ENCODE measurements at regions not wholly inside any gene's neighbourhood (a gene's known extent, or its start where the extent isn't known, plus 50 kb on each side); places are given as distances from the start of the nearest gene placed in this dataset.

DNA sequence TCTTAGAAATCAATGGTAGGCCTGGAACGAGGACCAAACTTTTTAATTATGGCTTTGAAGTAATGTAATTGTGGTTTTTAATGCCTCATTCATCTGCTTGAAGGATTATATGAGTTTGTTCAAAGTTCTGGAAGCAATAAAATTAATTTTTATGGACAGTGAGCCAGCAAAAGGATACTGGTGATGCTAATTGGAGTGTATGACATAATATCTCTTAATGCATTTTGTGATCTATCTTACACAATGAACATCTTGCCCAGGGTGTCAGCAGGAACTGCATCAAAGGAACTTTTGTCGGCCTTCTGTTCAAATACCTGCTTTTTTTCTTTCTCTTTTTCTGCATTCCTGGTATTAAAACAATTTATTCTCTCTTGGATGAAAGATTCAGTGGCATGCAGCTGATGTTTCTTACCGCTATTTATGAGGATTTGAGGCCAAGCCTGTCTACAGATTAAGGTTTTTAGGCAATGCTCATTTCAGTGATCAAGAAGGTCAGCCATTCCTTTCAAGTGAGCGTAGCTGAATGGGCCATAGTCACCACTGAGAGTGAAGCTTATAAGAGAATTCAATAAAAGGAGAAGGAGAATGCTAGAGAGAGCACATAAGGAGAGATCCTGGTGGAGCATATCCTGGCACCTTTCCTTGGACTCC is 974.8 kb downstream of the SORCS3 start:
- no peak for DNase-seq (ENCODE audit: extremely low spot score)
- CTCF ChIA-PET = no interaction called here
- TF ChIP-seq ZNF384 (IDR thresholded peaks at IDR 0.05) (no peak), FOXK2 (IDR thresholded peaks at IDR 0.05) (no peak), SP1 (IDR thresholded peaks at IDR 0.05) (no peak), FOXM1 (IDR thresholded peaks at IDR 0.05; ENCODE audit: borderline replicate concordance) (no peak), NFRKB (IDR thresholded peaks at IDR 0.05) (no peak), HDGF (IDR thresholded peaks at IDR 0.05; ENCODE audit: borderline replicate concordance) (no peak), FOXA1 (IDR thresholded peaks at IDR 0.05) (no peak), LEF1 (IDR thresholded peaks at IDR 0.05; ENCODE audit: borderline replicate concordance) (no peak), BHLHE40 (IDR thresholded peaks at IDR 0.05; ENCODE audit: borderline replicate concordance) (no peak), L3MBTL2 (conservative IDR thresholded peaks at IDR 0.05) (no peak)
- POLR2A ChIA-PET = no interaction called here

DNA sequence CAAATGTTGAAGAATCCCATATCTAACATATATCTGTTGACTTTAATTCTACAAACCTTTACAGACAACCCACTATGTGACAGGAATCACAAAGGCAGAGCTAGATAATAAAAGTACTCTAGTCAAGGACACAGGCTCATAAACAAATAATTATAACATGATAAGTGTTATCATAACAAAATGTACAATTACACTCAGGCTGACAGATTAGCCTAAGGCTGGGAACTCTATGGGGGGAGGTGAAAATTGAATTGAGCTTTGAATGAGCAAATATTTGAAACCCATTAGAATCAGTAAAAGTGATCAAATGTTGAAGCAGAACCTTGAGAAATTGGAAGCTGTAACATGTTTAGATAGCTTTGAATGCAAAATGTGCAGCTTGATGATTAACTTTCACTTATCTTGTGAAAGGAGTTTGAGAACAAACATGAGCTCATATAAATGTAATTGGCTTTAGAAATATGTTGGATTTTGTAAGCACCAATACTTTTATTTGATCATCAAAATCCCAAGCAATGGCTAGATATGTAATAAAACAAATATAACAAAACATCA is 970.2 kb downstream of the SORCS3 start:
- ChIA-PET POLR2A (no interaction called here), CTCF (no interaction called here)
- DNase-seq (ENCODE audit: extremely low spot score) = no peak
- TF ChIP-seq FOXA1 (IDR thresholded peaks at IDR 0.05) = no peak
- no peak for TF ChIP-seq SP1 (IDR thresholded peaks at IDR 0.05)
- no peak for TF ChIP-seq SUZ12 (IDR thresholded peaks at IDR 0.05)
- no peak for TF ChIP-seq BHLHE40 (IDR thresholded peaks at IDR 0.05; ENCODE audit: borderline replicate concordance)
- TF ChIP-seq L3MBTL2 (conservative IDR thresholded peaks at IDR 0.05) = no peak
- no peak for TF ChIP-seq FOXM1 (IDR thresholded peaks at IDR 0.05; ENCODE audit: borderline replicate concordance)
- no peak for TF ChIP-seq NFRKB (IDR thresholded peaks at IDR 0.05)
- no peak for TF ChIP-seq ELF4 (IDR thresholded peaks at IDR 0.05)

DNA sequence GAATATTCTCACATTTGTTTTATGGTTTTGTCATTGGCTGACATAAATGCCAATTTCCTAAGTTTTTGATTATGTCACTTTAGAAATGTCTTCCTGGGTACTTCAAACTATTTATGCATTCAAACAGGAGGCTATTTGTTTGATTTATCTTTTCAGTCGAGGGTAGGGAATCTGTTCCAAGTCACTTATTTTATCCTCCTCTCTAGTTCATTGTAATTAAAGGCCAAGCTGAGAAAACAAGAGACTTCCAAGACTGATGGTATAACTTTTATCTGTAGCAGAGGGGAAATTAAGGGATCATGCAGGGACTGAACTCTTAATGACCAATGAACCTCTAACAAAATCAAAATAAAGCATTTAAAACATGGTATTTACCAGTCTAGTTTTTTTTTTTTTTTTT is 968.4 kb downstream of the SORCS3 start:
- POLR2A ChIA-PET = no interaction called here
- DNase-seq (ENCODE audit: extremely low spot score) = no peak
- CTCF ChIA-PET = no interaction called here
- TF ChIP-seq SP1 (IDR thresholded peaks at IDR 0.05) = no peak
- no peak for TF ChIP-seq SUZ12 (IDR thresholded peaks at IDR 0.05)
- TF ChIP-seq ZNF384 (IDR thresholded peaks at IDR 0.05) = no peak
- TF ChIP-seq, protein P1, sequence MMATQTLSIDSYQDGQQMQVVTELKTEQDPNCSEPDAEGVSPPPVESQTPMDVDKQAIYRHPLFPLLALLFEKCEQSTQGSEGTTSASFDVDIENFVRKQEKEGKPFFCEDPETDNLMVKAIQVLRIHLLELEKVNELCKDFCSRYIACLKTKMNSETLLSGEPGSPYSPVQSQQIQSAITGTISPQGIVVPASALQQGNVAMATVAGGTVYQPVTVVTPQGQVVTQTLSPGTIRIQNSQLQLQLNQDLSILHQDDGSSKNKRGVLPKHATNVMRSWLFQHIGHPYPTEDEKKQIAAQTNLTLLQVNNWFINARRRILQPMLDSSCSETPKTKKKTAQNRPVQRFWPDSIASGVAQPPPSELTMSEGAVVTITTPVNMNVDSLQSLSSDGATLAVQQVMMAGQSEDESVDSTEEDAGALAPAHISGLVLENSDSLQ (IDR thresholded peaks at IDR 0.05) = no peak
- no peak for TF ChIP-seq CTBP1 (IDR thresholded peaks at IDR 0.05; ENCODE audit: borderline replicate concordance)
- no peak for TF ChIP-seq LEF1 (IDR thresholded peaks at IDR 0.05; ENCODE audit: borderline replicate concordance)
- no peak for TF ChIP-seq ELF4 (IDR thresholded peaks at IDR 0.05)
- no peak for TF ChIP-seq L3MBTL2 (conservative IDR thresholded peaks at IDR 0.05)
- no peak for TF ChIP-seq FOXK2 (IDR thresholded peaks at IDR 0.05)
- TF ChIP-seq NFRKB (IDR thresholded peaks at IDR 0.05) = no peak
- TF ChIP-seq TARDBP (IDR thresholded peaks at IDR 0.05) = no peak
- TF ChIP-seq BHLHE40 (IDR thresholded peaks at IDR 0.05; ENCODE audit: borderline replicate concordance) = no peak
- TF ChIP-seq ARNT (IDR thresholded peaks at IDR 0.05) = no peak
- TF ChIP-seq HDGF (IDR thresholded peaks at IDR 0.05; ENCODE audit: borderline replicate concordance) = no peak
- no peak for TF ChIP-seq FOXM1 (IDR thresholded peaks at IDR 0.05; ENCODE audit: borderline replicate concordance)

DNA sequence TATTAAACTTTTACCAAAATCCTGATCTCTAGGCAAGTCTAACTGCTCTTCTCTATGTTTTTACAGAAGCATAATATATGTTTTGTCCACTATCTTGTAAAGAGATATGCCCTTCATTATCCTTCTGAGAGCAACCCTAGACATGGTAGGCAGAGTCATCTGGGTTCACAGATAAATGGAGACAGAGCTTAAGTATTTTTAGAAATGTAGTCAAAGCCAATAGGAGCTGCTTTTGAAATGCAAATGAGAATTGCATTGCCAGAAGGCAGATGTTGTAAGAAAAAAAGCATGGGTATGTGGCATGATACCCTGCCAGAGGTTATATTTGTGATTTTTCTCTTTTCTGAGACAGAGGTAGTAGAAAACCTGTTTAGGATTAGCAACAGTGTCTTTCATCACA is 964.8 kb downstream of the SORCS3 start:
- DNase-seq (ENCODE audit: extremely low spot score) = no peak
- CTCF ChIA-PET = no interaction called here
- POLR2A ChIA-PET = no interaction called here
- no peak for TF ChIP-seq HDGF (IDR thresholded peaks at IDR 0.05; ENCODE audit: borderline replicate concordance)
- TF ChIP-seq FOXM1 (IDR thresholded peaks at IDR 0.05; ENCODE audit: borderline replicate concordance) = no peak
- no peak for TF ChIP-seq ZNF384 (IDR thresholded peaks at IDR 0.05)
- TF ChIP-seq FOXA1 (IDR thresholded peaks at IDR 0.05) = no peak
- TF ChIP-seq FOXK2 (IDR thresholded peaks at IDR 0.05) = no peak
- TF ChIP-seq, protein P1 (IDR thresholded peaks at IDR 0.05) = no peak
- TF ChIP-seq NFRKB (IDR thresholded peaks at IDR 0.05) = no peak
- no peak for TF ChIP-seq BHLHE40 (IDR thresholded peaks at IDR 0.05; ENCODE audit: borderline replicate concordance)
- TF ChIP-seq CTBP1 (IDR thresholded peaks at IDR 0.05; ENCODE audit: borderline replicate concordance) = no peak
- TF ChIP-seq ARNT (IDR thresholded peaks at IDR 0.05) = no peak
- no peak for TF ChIP-seq L3MBTL2 (conservative IDR thresholded peaks at IDR 0.05)
- no peak for TF ChIP-seq TARDBP (IDR thresholded peaks at IDR 0.05)
- no peak for TF ChIP-seq LEF1 (IDR thresholded peaks at IDR 0.05; ENCODE audit: borderline replicate concordance)
- TF ChIP-seq SUZ12 (IDR thresholded peaks at IDR 0.05) = no peak
- no peak for TF ChIP-seq ELF4 (IDR thresholded peaks at IDR 0.05)
- no peak for TF ChIP-seq SP1 (IDR thresholded peaks at IDR 0.05)

DNA sequence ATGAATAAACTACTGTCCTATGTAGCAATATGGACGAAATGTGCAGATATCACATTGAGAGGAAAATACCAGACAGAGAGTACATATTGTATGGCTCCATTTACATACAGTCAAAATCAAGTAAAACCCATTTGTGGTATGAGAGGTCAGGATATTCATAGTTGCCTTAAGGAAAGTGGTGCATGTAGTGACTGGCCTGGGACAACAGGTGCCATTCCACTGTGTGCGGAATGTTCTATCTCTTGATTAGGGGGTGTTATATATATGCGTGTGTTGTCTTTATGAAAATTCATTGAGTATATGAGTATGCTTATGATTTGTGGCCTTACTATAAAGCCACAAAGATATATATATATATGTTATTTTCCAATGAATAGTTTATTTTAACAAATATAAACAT is 964.0 kb downstream of the SORCS3 start:
- ChIA-PET POLR2A (no interaction called here), CTCF (no interaction called here)
- DNase-seq (ENCODE audit: extremely low spot score) = no peak
- TF ChIP-seq ARNT (IDR thresholded peaks at IDR 0.05) (no peak), ZNF384 (IDR thresholded peaks at IDR 0.05) (no peak), FOXK2 (IDR thresholded peaks at IDR 0.05) (no peak), CTBP1 (IDR thresholded peaks at IDR 0.05; ENCODE audit: borderline replicate concordance) (no peak), LEF1 (IDR thresholded peaks at IDR 0.05; ENCODE audit: borderline replicate concordance) (no peak), SP1 (IDR thresholded peaks at IDR 0.05) (no peak), SUZ12 (IDR thresholded peaks at IDR 0.05) (no peak), FOXM1 (IDR thresholded peaks at IDR 0.05; ENCODE audit: borderline replicate concordance) (no peak)

DNA sequence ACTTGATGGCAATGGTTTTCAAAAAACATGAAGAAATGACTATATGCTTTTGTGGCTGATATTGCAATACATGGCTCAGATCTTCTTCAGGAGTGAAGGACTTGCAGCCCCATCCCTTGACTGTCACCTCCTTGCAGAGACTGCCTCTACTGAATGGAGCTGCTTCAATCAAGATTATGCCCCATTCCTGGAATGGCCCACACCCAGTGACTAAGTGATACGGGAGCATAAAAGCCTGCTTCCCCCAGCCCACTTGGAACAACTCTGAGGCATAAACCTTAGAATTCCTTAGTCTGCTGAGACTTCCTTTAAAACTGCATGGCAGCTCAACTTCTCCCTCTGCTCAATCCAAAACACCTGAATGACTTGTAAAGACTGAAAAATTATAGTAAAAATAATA is 957.1 kb downstream of the SORCS3 start:
- no peak for TF ChIP-seq CTBP1 (IDR thresholded peaks at IDR 0.05; ENCODE audit: borderline replicate concordance)
- TF ChIP-seq L3MBTL2 (conservative IDR thresholded peaks at IDR 0.05) = no peak
- TF ChIP-seq ARNT (IDR thresholded peaks at IDR 0.05) = no peak
- TF ChIP-seq, protein P1 (IDR thresholded peaks at IDR 0.05) = no peak
- TF ChIP-seq FOXA1 (IDR thresholded peaks at IDR 0.05) = no peak
- no peak for TF ChIP-seq FOXM1 (IDR thresholded peaks at IDR 0.05; ENCODE audit: borderline replicate concordance)
- no peak for TF ChIP-seq ELF4 (IDR thresholded peaks at IDR 0.05)
- TF ChIP-seq NFRKB (IDR thresholded peaks at IDR 0.05) = no peak
- no peak for TF ChIP-seq BHLHE40 (IDR thresholded peaks at IDR 0.05; ENCODE audit: borderline replicate concordance)
- TF ChIP-seq ZNF384 (IDR thresholded peaks at IDR 0.05) = no peak
- no peak for TF ChIP-seq LEF1 (IDR thresholded peaks at IDR 0.05; ENCODE audit: borderline replicate concordance)
- ChIA-PET POLR2A (no interaction called here), CTCF (no interaction called here)
- DNase-seq (ENCODE audit: extremely low spot score) = no peak

Data from HEK293T (cell line).